Trophoblast cell (in vitro differentiated cells and primary cell): ENCODE measurements at regions not wholly inside any gene's neighbourhood (a gene's known extent, or its start where the extent isn't known, plus 50 kb on each side); places are given as distances from the start of the nearest gene placed in this dataset.

Source experiments
- DNase-seq, 2 donors: peaks; one replicate each; pipeline ENCODE4 v3.0.0-alpha.2; 2016
- H2AFZ ChIP-seq: 2 replicates; pipeline ENCODE4 v1.6.1; 2013; ENCODE audit warnings: low read length, moderate library complexity, mild to moderate bottlenecking; ENCODE audit not compliant: insufficient read depth, poor library complexity
- H2AK5ac ChIP-seq: 2 replicates; pipeline ENCODE4 v1.6.1; 2013; ENCODE audit warnings: mild to moderate bottlenecking, low read length
- H2BK120ac ChIP-seq: 2 replicates; pipeline ENCODE4 v1.6.1; 2013; ENCODE audit warnings: low read length, mild to moderate bottlenecking, moderate library complexity; ENCODE audit not compliant: insufficient read depth, poor library complexity
- H2BK12ac ChIP-seq: 2 replicates; pipeline ENCODE4 v1.6.1; 2013; ENCODE audit warnings: mild to moderate bottlenecking, low read length, moderate library complexity
- H2BK5ac ChIP-seq: 2 replicates; pipeline ENCODE4 v1.6.1; 2013; ENCODE audit warnings: low read length, low read depth, moderate library complexity, mild to moderate bottlenecking; ENCODE audit not compliant: poor library complexity
- H3K14ac ChIP-seq: 2 replicates; pipeline ENCODE4 v1.6.1; 2013; ENCODE audit warnings: mild to moderate bottlenecking, low read length
- H3K18ac ChIP-seq: 2 replicates; pipeline ENCODE4 v1.6.1; 2013; ENCODE audit warnings: mild to moderate bottlenecking, low read length
- H3K23ac ChIP-seq: 2 replicates; pipeline ENCODE4 v1.6.1; 2013; ENCODE audit warnings: low read length
- H3K27ac ChIP-seq: 2 replicates; pipeline ENCODE4 v1.5.1; 2013; ENCODE audit warnings: low read depth, mild to moderate bottlenecking, inconsistent platforms, low read length, moderate library complexity
- H3K27me3 ChIP-seq: 2 replicates; pipeline ENCODE4 v1.6.1; 2013; ENCODE audit warnings: inconsistent platforms, mild to moderate bottlenecking, low read length, moderate library complexity; ENCODE audit not compliant: insufficient read depth
- H3K36me3 ChIP-seq, 2 experiments: 1 replicate in 1 of 2; 2 replicates in 1 of 2; pipeline ENCODE4 v1.6.1; 2013; ENCODE audit warnings: low read length in 2 of 2, mild to moderate bottlenecking in 2 of 2, moderate library complexity in 1 of 2; ENCODE audit not compliant: insufficient read depth in 2 of 2, control insufficient read depth in 1 of 2
- H3K4ac ChIP-seq: 2 replicates; pipeline ENCODE4 v1.6.1; 2013; ENCODE audit warnings: low read depth, mild to moderate bottlenecking, low read length, moderate library complexity
- H3K4me1 ChIP-seq, 2 experiments: 1 replicate in 1 of 2; 2 replicates in 1 of 2; pipeline ENCODE4 v1.6.1; 2013; ENCODE audit warnings: low read length in 2 of 2, mild to moderate bottlenecking in 2 of 2, moderate library complexity in 1 of 2; ENCODE audit not compliant: insufficient read depth in 2 of 2, control insufficient read depth in 1 of 2
- H3K4me2 ChIP-seq: 2 replicates; pipeline ENCODE4 v1.6.1; 2013; ENCODE audit warnings: inconsistent platforms, mild to moderate bottlenecking, low read length, moderate library complexity
- H3K4me3 ChIP-seq: 2 replicates; pipeline ENCODE4 v1.5.1; 2013; ENCODE audit warnings: mild to moderate bottlenecking, low read depth, low read length, inconsistent platforms
- H3K79me1 ChIP-seq: one replicate; pipeline ENCODE4 v1.6.1; 2013; ENCODE audit warnings: low read length
- H3K79me2 ChIP-seq: 2 replicates; pipeline ENCODE4 v1.6.1; 2013; ENCODE audit warnings: low read length, mild to moderate bottlenecking; ENCODE audit not compliant: control insufficient read depth, insufficient read depth, poor library complexity
- H3K9ac ChIP-seq: 2 replicates; pipeline ENCODE4 v1.6.1; 2013; ENCODE audit warnings: mild to moderate bottlenecking, low read length
- H3K9me3 ChIP-seq: 2 replicates; pipeline ENCODE4 v1.6.1; 2013; ENCODE audit warnings: low read depth, mild to moderate bottlenecking, control low read depth, inconsistent platforms, low read length; ENCODE audit not compliant: insufficient read depth
- H4K12ac ChIP-seq: 2 replicates; pipeline ENCODE4 v1.6.1; 2013; ENCODE audit warnings: low read depth, mild to moderate bottlenecking, low read length, moderate library complexity
- H4K8ac ChIP-seq: 2 replicates; pipeline ENCODE4 v1.6.1; 2013; ENCODE audit warnings: low read depth, mild to moderate bottlenecking, low read length, moderate library complexity
- H4K91ac ChIP-seq: one replicate; pipeline ENCODE4 v1.6.1; 2013; ENCODE audit warnings: low read depth, mild to moderate bottlenecking, low read length, moderate library complexity
- WGBS: extraction: QIAGEN DNeasy Blood & Tissue Kit; methylation state at CpG from one replicate; pipeline ENCODE4 v1.1.7; 2013; ENCODE audit warnings: missing lambda C conversion rate; ENCODE audit not compliant: insufficient read length, insufficient coverage; ENCODE audit errors: extremely low coverage; 5-methylcytosine and 5-hydroxymethylcytosine counted together

DNA sequence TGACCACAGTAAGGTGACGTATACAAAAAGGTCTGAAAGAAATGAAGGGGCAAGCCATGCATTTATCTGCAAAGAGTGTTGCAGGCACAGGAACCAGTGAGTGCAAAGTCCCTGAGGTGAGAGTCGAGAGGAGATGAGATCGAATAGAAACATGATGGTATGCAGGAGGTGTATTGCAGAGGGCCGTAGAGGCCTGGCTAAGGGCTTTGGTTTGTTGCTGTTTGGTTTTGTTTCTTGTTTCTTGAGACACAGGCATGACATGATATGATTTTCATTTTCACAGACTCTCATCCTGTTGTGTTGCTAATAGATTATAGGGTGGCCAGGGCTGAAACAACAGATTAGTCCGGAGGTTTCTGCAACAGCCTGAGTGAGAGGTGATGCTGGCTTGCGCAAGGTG lies 80.4 kb downstream of the HSPH1 start:
- Histone ChIP-seq H3K9ac (no peak overlapping the region), H3K79me2 (no peaks in the 10 kb centered on the region), H3K18ac (no peak overlapping the region), H3K4ac (no peak overlapping the region), H3K4me1 (peaks cover 0 to 2% of the 10 kb centered on the region in 2 experiments), H3K23ac (no peak overlapping the region), H2BK5ac (no peak overlapping the region), H3K4me2 (no peak overlapping the region), H3K9me3 (no peaks in the 10 kb centered on the region), H2AFZ (no peak overlapping the region), H2AK5ac (no peak overlapping the region), H2BK120ac (no peak overlapping the region), H3K27me3 (no peaks in the 10 kb centered on the region), H4K91ac (no peak overlapping the region), H4K12ac (no peak overlapping the region), H3K27ac (no peak overlapping the region), H3K79me1 (no peaks in the 10 kb centered on the region), H3K36me3 (no peaks in the 10 kb centered on the region), H3K4me3 (no peak overlapping the region), H2BK12ac (no peak overlapping the region), H3K14ac (no peak overlapping the region), H4K8ac (no peak overlapping the region)
- no CpG with 5 or more reads among the region's 6 CpGs for WGBS
- no peak for DNase-seq

DNA sequence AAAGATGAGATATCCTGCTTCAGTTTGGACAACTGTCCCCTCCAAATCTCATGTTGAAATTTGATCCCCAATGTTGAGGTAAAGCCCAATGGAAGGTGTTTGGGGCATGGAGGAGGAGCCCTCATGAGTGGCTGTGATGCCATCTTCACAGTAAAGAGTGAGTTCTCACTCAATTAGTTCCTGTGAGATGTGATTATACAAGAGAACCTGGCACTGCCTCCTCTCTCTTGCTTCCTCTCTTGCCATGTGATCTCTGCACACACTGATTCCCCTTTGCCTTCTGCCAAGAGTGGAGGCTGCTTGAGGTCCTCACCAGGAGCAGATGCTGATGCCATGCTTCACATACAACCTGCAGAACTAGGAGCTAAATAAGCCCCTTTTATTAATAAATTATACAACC lies 86.9 kb downstream of the HSPH1 start:
- Histone ChIP-seq H3K4ac (no peak overlapping the region), H3K27ac (no peak overlapping the region), H2BK120ac (no peak overlapping the region)

GRCh38 chr13:31073859-31074718 lies 87.6 kb downstream of the HSPH1 start:
- H3K14ac ChIP-seq: no peak overlapping the region
- H3K36me3 ChIP-seq: no peaks in the 10 kb centered on the region
- H4K91ac ChIP-seq: no peak overlapping the region
- H3K9me3 ChIP-seq: no peaks in the 10 kb centered on the region
- no peaks in the 10 kb centered on the region for H3K79me2 ChIP-seq
- no peak overlapping the region for H3K18ac ChIP-seq
- H3K23ac ChIP-seq: no peak overlapping the region
- no peak overlapping the region for H3K4me2 ChIP-seq
- H3K4ac ChIP-seq: no peak overlapping the region
- WGBS: no CpG with 5 or more reads among the region's 5 CpGs
- H3K9ac ChIP-seq: no peak overlapping the region
- no peak overlapping the region for H4K12ac ChIP-seq
- no peak overlapping the region for H4K8ac ChIP-seq
- no peak overlapping the region for H2AFZ ChIP-seq
- no peaks in the 10 kb centered on the region for H3K4me1 ChIP-seq
- H3K4me3 ChIP-seq: no peak overlapping the region
- no peak overlapping the region for H2BK12ac ChIP-seq
- no peak overlapping the region for H3K27ac ChIP-seq
- H3K27me3 ChIP-seq: no peaks in the 10 kb centered on the region
- H2AK5ac ChIP-seq: no peak overlapping the region
- no peak overlapping the region for H2BK120ac ChIP-seq
- no peak for DNase-seq
- no peaks in the 10 kb centered on the region for H3K79me1 ChIP-seq
- no peak overlapping the region for H2BK5ac ChIP-seq

More for the DNA sequence above, 86.9 kb downstream of the HSPH1 start:
- Histone ChIP-seq H2BK12ac (no peak overlapping the region), H4K8ac (no peak overlapping the region), H3K9me3 (no peaks in the 10 kb centered on the region), H4K91ac (no peak overlapping the region), H3K4me2 (no peak overlapping the region), H3K79me1 (no peaks in the 10 kb centered on the region), H3K9ac (no peak overlapping the region), H3K4me1 (no peaks in the 10 kb centered on the region), H3K14ac (no peak overlapping the region), H3K4me3 (no peak overlapping the region), H3K18ac (no peak overlapping the region), H4K12ac (no peak overlapping the region), H3K23ac (no peak overlapping the region), H3K79me2 (no peaks in the 10 kb centered on the region), H2AFZ (no peak overlapping the region), H3K27me3 (no peaks in the 10 kb centered on the region), H2BK5ac (no peak overlapping the region), H3K36me3 (no peaks in the 10 kb centered on the region), H2AK5ac (no peak overlapping the region)
- DNase-seq: no peak

DNA sequence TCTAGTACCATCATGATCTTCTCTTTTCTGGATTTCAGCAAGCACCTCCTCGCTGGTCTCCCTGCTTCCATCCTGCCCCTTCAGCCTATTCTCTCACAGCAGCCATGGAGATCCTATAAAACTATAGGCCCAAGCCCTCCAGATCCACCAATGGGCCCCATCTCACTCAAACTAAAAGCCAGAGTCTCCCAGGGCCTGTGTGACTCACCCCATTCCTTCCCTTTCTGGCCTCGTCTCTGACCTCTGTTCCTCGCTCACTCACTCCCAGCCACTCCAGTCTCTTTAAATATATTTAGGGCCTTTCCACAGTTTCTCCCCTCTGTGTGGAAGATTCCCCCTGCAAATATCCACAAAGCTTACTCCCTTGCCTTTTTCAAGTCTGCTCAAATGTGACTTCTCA lies 89.7 kb downstream of the HSPH1 start:
- Histone ChIP-seq H3K18ac (no peak overlapping the region), H3K14ac (no peak overlapping the region), H4K8ac (no peak overlapping the region), H3K4me2 (no peak overlapping the region), H3K9me3 (no peaks in the 10 kb centered on the region), H3K4me3 (no peak overlapping the region), H2BK5ac (no peak overlapping the region), H4K12ac (no peak overlapping the region), H3K79me2 (no peaks in the 10 kb centered on the region), H3K27me3 (no peaks in the 10 kb centered on the region), H3K9ac (no peak overlapping the region), H3K4ac (no peak overlapping the region), H3K36me3 (no peaks in the 10 kb centered on the region), H3K79me1 (no peaks in the 10 kb centered on the region), H3K23ac (no peak overlapping the region), H2AK5ac (no peak overlapping the region), H2BK120ac (no peak overlapping the region), H3K27ac (no peak overlapping the region), H2AFZ (no peak overlapping the region), H4K91ac (no peak overlapping the region), H2BK12ac (no peak overlapping the region), H3K4me1 (no peaks in the 10 kb centered on the region)
- WGBS: no CpG with 5 or more reads among the region's 3 CpGs
- no peak for DNase-seq
